COLO829 (cell line): ENCODE measurements at regions not wholly inside any gene's neighbourhood (a gene's known extent, or its start where the extent isn't known, plus 50 kb on each side); places are given as distances from the start of the nearest gene placed in this dataset.

Source experiments
- DNase-seq: peaks from one replicate; pipeline ENCODE4 v3.0.0; 2012; ENCODE audit warnings: low spot score

DNA sequence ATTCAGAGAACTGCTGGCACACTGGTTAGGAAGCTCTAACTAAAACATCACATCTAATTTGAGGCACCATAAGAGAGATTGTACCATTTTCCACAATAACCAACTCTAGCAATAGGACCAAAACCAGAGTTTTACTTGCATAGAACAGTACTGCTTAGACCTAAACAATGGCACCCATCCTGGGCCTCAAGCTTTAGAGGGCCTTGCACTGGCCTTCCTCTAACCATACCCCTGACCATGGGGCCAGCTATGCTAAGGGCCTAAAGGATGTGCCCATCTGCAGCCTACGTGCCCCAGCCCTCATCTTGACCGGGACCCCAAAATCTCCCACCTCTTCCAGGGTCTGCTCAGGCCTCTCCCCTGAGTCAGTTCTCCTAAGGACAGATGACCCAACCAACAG lies 74.4 kb upstream of the ARHGAP32 start:
- no peak for DNase-seq

GRCh38 chr11:129265125-129265788 lies 73.1 kb upstream of the ARHGAP32 start:
- no peak for DNase-seq

- DNase-seq, result no peak
These were observed 72.0 kb upstream of the ARHGAP32 start for GRCh38 chr11:129264114-129264513.

- DNase-seq, result no peak
These were observed 68.6 kb upstream of the ARHGAP32 start for GRCh38 chr11:129260750-129261149.

DNA sequence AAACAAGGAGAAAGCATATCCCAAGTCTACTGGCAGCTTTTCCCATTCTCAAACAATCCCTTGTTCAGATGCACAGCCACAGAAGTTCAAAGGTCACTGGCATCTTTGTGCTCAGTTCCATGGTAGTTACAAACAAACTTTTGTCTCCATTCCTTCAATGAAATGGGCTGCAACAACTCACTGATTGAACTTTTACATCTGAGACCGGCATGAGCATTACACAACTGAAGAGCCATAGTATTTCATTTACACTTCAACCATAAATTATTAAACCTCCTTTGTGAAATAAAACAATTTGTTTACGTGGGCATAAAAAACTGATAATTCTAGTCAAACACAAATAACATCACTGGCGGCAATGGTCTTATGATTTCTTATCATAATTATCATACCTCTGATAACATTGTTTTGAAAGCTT lies 67.8 kb upstream of the ARHGAP32 start:
- peak; percentile 86 for DNase-seq

GRCh38 chr11:129258205-129258604 lies 66.1 kb upstream of the ARHGAP32 start:
- DNase-seq, result no peak

DNA sequence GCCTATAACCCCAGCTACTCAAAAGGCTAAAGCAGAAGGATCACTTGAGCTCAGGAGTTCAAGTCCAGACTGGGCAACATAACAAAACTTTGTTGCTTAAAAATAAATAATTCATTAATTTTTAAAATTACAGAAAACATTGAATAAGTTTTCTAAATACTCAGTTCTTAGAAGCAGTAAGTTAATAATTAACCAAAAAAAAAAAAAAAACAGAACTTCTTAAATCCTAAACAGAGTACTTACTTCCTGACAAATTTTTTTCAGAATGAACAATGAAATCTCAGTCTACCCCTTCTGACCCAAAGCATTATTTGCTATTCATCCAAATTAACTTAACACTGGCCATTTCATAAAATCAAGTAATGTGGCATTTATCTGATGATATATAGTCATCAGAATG lies 65.4 kb upstream of the ARHGAP32 start:
- no peak for DNase-seq

DNA sequence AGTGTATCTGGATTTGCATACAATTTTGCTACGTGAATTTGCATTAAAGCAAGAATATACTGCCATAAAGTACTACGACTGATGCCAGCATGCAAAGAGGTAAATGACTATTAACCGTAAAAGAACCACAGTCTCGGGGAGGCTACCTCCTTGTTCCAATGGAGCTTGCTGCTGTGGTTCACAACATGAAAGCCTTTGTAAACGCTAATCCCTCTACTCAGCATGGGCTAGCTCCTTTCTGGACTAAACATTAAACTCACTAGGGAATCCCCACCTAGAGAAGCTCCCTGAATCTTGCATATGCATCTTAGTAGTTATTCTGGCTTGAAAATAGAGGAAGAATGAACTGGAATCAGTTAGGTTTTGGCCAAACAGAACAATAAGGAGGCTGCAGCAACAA lies 60.5 kb upstream of the ARHGAP32 start:
- no peak for DNase-seq

- DNase-seq, result no peak
These were observed 58.9 kb upstream of the ARHGAP32 start for GRCh38 chr11:129251067-129251466.

DNA sequence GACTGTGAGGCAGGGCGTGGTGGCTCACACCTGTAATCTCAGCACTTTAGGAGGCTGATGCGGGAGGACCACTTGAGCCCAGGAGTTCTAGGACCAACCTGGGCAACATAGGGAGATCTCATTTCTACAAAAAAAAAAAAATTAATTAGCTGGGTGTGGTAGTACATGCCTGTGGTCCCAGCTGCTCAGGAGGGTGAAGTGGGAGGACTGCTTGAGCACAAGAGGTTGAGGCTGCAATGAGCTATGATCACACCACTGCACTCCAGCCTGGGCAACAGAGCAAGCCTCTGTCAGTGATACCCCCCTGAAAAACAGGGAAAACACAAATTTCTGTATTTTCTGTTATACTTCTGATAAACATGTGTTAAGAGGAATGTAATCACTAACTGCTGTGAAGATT lies 57.8 kb upstream of the ARHGAP32 start:
- no peak for DNase-seq

- no peak for DNase-seq
These were observed 57.2 kb upstream of the ARHGAP32 start for GRCh38 chr11:129249351-129249750.

- DNase-seq, result no peak
These were observed 56.5 kb upstream of the ARHGAP32 start for GRCh38 chr11:129248618-129249017.

GRCh38 chr11:129247135-129247534 lies 55.0 kb upstream of the ARHGAP32 start:
- DNase-seq, result peak; percentile 40

DNA sequence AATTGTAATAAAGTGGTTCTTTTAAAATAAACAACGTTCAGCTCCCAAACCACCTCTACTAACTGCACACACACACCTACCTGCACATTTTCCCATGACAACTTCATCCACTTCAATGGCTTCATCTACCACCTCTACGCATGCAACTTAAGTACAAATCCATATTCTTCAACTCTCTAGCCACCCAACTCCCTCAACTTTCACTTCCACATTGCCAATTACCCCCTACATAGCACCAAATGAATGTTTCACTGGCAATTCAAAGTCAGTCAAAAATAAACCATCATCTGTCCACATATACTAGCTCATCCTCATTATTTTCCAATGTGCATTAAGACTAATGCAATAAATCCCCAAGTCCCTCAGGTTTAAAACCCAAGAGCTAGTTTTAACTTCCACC lies 50.7 kb upstream of the ARHGAP32 start:
- DNase-seq, result no peak
